ENCODE measurements at regions not wholly inside any gene's neighbourhood (a gene's known extent, or its start where the extent isn't known, plus 50 kb on each side); places are given as distances from the start of the nearest gene placed in this dataset.

- no peak overlapping the region for H3K4me3 ChIP-seq (ENCODE audit: low read depth, low read length)
- DNase-seq (ENCODE audit: low read depth) = no peak
Observed at GRCh38 chr14:62528296-62528695, 517.0 kb downstream of the KCNH5 start.

GRCh38 chr14:62532181-62532580 is 513.1 kb downstream of the KCNH5 start:
- DNase-seq (ENCODE audit: low read depth) = no peak
- H3K4me3 ChIP-seq (ENCODE audit: low read depth, low read length) = no peak overlapping the region
- no peak for TF ChIP-seq CTCF (IDR thresholded peaks at IDR 0.05; ENCODE audit: insufficient read depth, low read length)

More at GRCh38 chr14:62528296-62528695, 517.0 kb downstream of the KCNH5 start:
- no peak for TF ChIP-seq CTCF (IDR thresholded peaks at IDR 0.05; ENCODE audit: insufficient read depth, low read length)

- no peak for DNase-seq (ENCODE audit: low read depth)
- no peak overlapping the region for H3K4me3 ChIP-seq (ENCODE audit: low read depth, low read length)
- no peak for TF ChIP-seq CTCF (IDR thresholded peaks at IDR 0.05; ENCODE audit: insufficient read depth, low read length)
Observed at GRCh38 chr14:62546862-62547474, 498.3 kb downstream of the KCNH5 start.

GRCh38 chr14:62557416-62557815 is 487.8 kb downstream of the KCNH5 start:
- DNase-seq (ENCODE audit: low read depth) = no peak
- no peak overlapping the region for H3K4me3 ChIP-seq (ENCODE audit: low read depth, low read length)
- no peak for TF ChIP-seq CTCF (IDR thresholded peaks at IDR 0.05; ENCODE audit: insufficient read depth, low read length)

GRCh38 chr14:62558451-62558850 is 486.8 kb downstream of the KCNH5 start:
- H3K4me3 ChIP-seq (ENCODE audit: low read depth, low read length) = no peak overlapping the region
- DNase-seq (ENCODE audit: low read depth) = no peak
- TF ChIP-seq CTCF (IDR thresholded peaks at IDR 0.05; ENCODE audit: insufficient read depth, low read length) = no peak

- DNase-seq (ENCODE audit: low read depth) = no peak
Observed at GRCh38 chr14:62585247-62585646, 460.0 kb downstream of the KCNH5 start.

More at GRCh38 chr14:62585247-62585646, 460.0 kb downstream of the KCNH5 start:
- no peak for TF ChIP-seq CTCF (IDR thresholded peaks at IDR 0.05; ENCODE audit: insufficient read depth, low read length)
- no peak overlapping the region for H3K4me3 ChIP-seq (ENCODE audit: low read depth, low read length)

All from fibroblast of the aortic adventitia (primary cell).